ENCODE measurements at regions not wholly inside any gene's neighbourhood (a gene's known extent, or its start where the extent isn't known, plus 50 kb on each side); places are given as distances from the start of the nearest gene placed in this dataset.
A peak's percentile ranks its signal among the peaks of the same experiment; 100 is the strongest.

DNA sequence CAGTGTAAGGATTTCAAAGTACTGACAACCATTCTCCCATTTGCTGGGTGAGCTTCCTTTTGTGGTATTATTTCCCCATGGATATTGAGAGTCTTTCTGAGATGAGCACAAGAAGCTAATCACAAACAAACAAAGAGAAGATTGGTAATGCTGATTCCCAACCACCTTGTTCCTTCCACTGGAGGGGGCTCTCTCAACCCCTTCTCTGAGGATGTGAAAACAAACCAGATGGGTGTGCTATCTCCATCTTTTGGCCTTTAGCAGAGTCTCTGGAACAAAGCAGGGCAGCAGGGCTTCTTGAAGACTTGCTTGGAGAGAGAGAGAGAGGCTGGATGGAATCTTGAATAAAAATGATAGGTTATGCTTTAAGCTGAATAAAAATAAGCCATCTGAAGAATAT, 576.7 kb upstream of the ZNF462 start:
- DNase-seq = peak; percentile 38

DNA sequence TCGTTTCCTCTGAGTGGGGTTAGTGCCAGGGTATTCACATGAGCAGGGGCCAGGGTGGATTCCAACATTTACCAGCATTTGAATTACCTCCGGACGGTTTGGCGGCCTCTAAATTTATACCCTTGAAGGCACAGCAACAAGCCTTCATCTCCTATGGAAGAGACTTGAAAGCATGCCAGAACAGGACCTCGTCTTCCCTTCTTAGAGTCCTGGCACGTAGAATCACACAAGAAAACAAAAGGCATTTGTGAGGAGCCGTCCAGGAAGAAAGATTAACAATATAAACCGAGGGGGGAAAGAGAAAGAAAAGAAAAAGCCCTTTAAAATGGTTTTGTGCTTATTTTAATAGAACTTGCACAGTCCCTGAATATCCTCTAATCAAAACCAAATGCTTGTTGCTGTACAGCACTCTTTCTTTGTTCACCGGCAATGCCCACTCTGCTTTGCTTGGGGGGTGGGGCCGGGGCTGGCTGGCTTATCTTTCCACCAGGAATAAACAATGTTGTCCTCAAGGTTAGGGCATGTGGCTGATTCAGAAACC, 575.8 kb upstream of the ZNF462 start:
- peak; percentile 59 for DNase-seq

- no peak for DNase-seq
Observed at GRCh38 chr9:106287731-106288130, 575.2 kb upstream of the ZNF462 start.

- DNase-seq = no peak
Observed at GRCh38 chr9:106288689-106289088, 574.3 kb upstream of the ZNF462 start.

DNA sequence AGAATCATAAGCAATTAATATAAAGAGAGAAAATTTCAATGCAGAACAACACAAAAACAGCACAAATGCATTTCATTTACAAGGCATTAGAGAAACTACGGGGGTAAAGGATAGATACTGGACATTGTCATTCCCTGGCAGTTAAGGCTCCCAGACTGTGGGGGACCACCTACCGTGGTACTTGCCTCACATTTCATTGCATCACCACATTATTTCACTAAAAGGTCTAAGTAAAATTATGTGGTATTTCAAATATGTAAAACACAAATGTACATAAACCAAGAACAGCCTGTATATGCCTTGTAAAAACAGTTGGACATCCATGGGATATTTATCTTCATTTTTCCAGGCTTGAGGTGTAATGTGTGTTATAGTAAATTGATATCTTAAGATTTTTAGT, 571.2 kb upstream of the ZNF462 start:
- DNase-seq = no peak

DNA sequence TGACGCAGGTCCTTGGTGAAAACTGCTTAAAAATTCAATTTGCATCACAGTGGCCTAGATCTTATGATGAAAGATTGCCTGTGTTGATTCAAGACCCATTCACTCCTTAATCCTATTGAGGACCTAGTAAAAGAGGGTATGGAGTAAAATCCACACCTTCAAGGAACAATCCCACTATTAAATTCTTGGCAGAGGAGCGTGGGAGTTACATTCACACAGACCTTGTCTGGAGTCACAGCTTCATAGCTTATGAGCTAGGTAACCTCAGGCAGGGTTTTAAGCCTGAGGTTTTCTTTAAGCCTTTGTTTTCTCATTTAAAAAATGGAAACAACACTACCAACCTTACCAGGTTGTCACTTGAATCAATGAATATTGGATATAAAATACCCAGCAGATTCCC, 566.5 kb upstream of the ZNF462 start:
- DNase-seq = no peak

GRCh38 chr9:106298997-106299396, 564.0 kb upstream of the ZNF462 start:
- DNase-seq = no peak

GRCh38 chr9:106304401-106304920, 558.5 kb upstream of the ZNF462 start:
- DNase-seq = no peak

- peak; percentile 44 for DNase-seq
Observed at GRCh38 chr9:106305428-106306133, 557.4 kb upstream of the ZNF462 start.

DNA sequence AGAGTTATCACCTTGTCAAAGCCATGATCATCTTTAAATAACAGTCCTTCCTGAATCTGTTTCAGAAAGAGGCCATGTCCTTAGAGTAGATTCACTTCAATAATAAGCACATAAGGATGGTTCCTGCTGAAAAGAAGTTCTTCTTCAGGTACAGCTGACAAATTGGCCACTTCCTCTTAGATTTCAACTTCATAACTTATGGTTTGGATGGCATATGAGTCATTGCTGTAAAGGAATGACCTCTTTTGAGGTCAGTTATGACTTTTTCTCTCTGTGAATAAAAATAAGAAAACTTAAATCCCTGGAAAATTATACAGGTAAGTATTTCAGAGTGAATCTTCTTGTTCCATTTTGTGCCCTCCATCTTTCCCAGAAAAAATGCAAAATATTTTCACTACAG, 555.3 kb upstream of the ZNF462 start:
- no peak for DNase-seq

DNA sequence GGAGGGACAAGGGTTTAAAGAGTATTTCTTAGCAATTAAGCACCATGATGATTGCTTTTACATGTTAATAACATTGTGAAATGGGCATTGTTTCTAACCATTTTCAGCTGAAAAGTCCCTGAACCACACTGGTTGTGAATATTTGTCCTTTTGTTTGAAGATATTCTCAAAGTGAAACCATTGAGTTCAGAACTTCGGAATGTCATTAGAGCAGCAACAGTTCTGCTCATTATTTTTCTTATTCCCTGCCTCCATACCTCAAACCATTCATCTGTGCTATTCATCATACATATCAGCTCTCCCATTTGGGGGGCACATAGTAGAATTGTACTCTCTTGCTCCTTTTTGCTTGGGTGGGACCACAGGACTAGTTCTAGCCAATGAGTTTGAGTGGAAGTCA, 553.0 kb upstream of the ZNF462 start:
- no peak for DNase-seq

GRCh38 chr9:106310782-106311181, 552.2 kb upstream of the ZNF462 start:
- DNase-seq = no peak

- DNase-seq = no peak
Observed at GRCh38 chr9:106312906-106313305, 550.1 kb upstream of the ZNF462 start.

GRCh38 chr9:106314476-106314875, 548.5 kb upstream of the ZNF462 start:
- no peak for DNase-seq

GRCh38 chr9:106321394-106322180, 541.4 kb upstream of the ZNF462 start:
- DNase-seq = no peak

GRCh38 chr9:106322706-106323245, 540.2 kb upstream of the ZNF462 start:
- DNase-seq = no peak

DNA sequence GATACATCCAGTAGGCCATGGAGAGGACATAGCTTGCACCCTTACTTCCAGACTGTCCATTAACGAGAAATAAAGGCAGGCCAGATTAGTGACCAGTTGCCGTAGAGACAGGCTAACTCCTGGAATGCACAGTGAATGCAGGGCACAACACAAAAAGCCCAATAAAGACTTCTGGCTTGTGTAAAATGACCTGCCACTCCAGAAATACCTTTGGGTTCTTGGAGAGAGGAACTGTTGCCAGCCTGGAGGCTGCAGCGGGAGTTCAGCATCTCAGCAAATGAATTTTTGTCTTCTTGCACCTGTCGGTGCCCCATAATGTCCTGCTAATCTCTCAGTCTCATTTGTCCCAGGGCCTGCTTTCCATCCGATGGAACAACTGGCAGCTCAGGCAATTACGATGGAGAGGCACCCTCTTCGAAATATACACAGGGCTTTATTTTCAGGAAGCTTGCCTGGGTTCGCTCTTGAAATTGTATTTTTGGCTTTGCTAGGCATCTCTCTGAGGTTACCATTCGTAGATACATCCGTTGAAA, 538.8 kb upstream of the ZNF462 start:
- DNase-seq = no peak

- DNase-seq = no peak
Observed at GRCh38 chr9:106324591-106325280, 538.2 kb upstream of the ZNF462 start.

- no peak for DNase-seq
Observed at GRCh38 chr9:106326493-106326892, 536.5 kb upstream of the ZNF462 start.

GRCh38 chr9:106333481-106333880, 529.5 kb upstream of the ZNF462 start:
- DNase-seq = no peak

- no peak for DNase-seq
Observed at GRCh38 chr9:106334081-106334480, 528.9 kb upstream of the ZNF462 start.

GRCh38 chr9:106339882-106340281, 523.1 kb upstream of the ZNF462 start:
- DNase-seq = no peak

GRCh38 chr9:106350777-106351176, 512.2 kb upstream of the ZNF462 start:
- DNase-seq = no peak

Measured in femur (tissue), 1 donor.